GM23248 (cell line): ENCODE measurements at regions not wholly inside any gene's neighbourhood (a gene's known extent, or its start where the extent isn't known, plus 50 kb on each side); places are given as distances from the start of the nearest gene placed in this dataset.

ENCODE experiments used
- DNase-seq: peaks from one replicate; pipeline ENCODE4 v3.0.0-alpha.2; 2015
- H2AFZ ChIP-seq: fragments of 200-600 bp; sonication (generic); 2 replicates; pipeline ENCODE4 v1.6.1; 2016; ENCODE audit warnings: antibody characterized with exemption
- H3F3A ChIP-seq: fragments of 200-600 bp; sonication (generic); 2 replicates; pipeline ENCODE4 v1.6.1; 2016; ENCODE audit warnings: mild to moderate bottlenecking, antibody characterized with exemption, mixed run types; ENCODE audit not compliant: insufficient read depth
- H3K27ac ChIP-seq: fragments of 200-600 bp; sonication (generic); 2 replicates; pipeline ENCODE4 v1.5.1; 2016; ENCODE audit warnings: mild to moderate bottlenecking
- H3K27me3 ChIP-seq: fragments of 200-600 bp; sonication (generic); replicated peaks from 2 replicates; pipeline ENCODE4 v1.6.1; 2016; ENCODE audit warnings: mild to moderate bottlenecking; ENCODE audit not compliant: insufficient read depth
- H3K36me3 ChIP-seq: fragments of 200-600 bp; sonication (generic); 2 replicates; pipeline ENCODE4 v1.6.1; 2016; ENCODE audit warnings: low read depth, mild to moderate bottlenecking
- H3K4me1 ChIP-seq: fragments of 200-600 bp; sonication (generic); 2 replicates; pipeline ENCODE4 v1.6.1; 2016; ENCODE audit warnings: mild to moderate bottlenecking; ENCODE audit not compliant: insufficient read depth
- H3K4me2 ChIP-seq: fragments of 200-600 bp; sonication (generic); one replicate; pipeline ENCODE4 v1.6.1; 2016; ENCODE audit warnings: mild to moderate bottlenecking; ENCODE audit not compliant: unreplicated experiment
- H3K4me3 ChIP-seq: fragments of 200-600 bp; sonication (generic); 2 replicates; pipeline ENCODE4 v1.5.1; 2016; ENCODE audit warnings: mild to moderate bottlenecking
- H3K79me2 ChIP-seq: fragments of 200-600 bp; sonication (generic); 2 replicates; pipeline ENCODE4 v1.6.1; 2016; ENCODE audit warnings: mild to moderate bottlenecking; ENCODE audit not compliant: insufficient read depth
- H3K9ac ChIP-seq: fragments of 200-600 bp; sonication (generic); 2 replicates; pipeline ENCODE4 v1.6.1; 2016; ENCODE audit warnings: mild to moderate bottlenecking
- H3K9me2 ChIP-seq: fragments of 200-600 bp; sonication (generic); 2 replicates; pipeline ENCODE4 v1.6.1; 2016; ENCODE audit warnings: mixed run types, mild to moderate bottlenecking, moderate library complexity; ENCODE audit not compliant: insufficient read depth
- H3K9me3 ChIP-seq: fragments of 200-600 bp; sonication (generic); one replicate; pipeline ENCODE4 v1.6.1; 2017; ENCODE audit warnings: low read depth
- H4K20me1 ChIP-seq: fragments of 200-600 bp; sonication (generic); 2 replicates; pipeline ENCODE4 v1.6.0; 2016; ENCODE audit not compliant: insufficient read depth
- EZH2 ChIP-seq: fragments of 200-600 bp; sonication (generic); IDR thresholded peaks from 2 replicates; pipeline ENCODE4 v1.6.1; 2018; ENCODE audit warnings: antibody characterized with exemption, mild to moderate bottlenecking; ENCODE audit not compliant: insufficient read depth, poor library complexity, severe bottlenecking
- EZH2phosphoT487 ChIP-seq: fragments of 200-600 bp; sonication (generic); IDR thresholded peaks from 2 replicates; pipeline ENCODE4 v1.6.1; 2018; ENCODE audit warnings: antibody characterized with exemption, moderate library complexity, mild to moderate bottlenecking, low read depth; ENCODE audit not compliant: insufficient read depth
- WGBS, 2 experiments: methylation state at CpG; one replicate each; pipeline ENCODE4 v1.1.6; 2015 to 2017; ENCODE audit warnings: low lambda C conversion rate in 2 of 2, low coverage in 1 of 2; ENCODE audit errors: missing lambda C conversion rate in 2 of 2; 5-methylcytosine and 5-hydroxymethylcytosine counted together
- in situ Hi-C: fragments of 300-500 bp; cut with MboI; formaldehyde crosslinking; loops from 2 replicates; pipeline ENCODE4 v1.15.0; 2020

- Histone ChIP-seq H2AFZ (no peak overlapping the region), H3K9me3 (peaks cover 8% of the 10 kb centered on the region), H3K27ac (no peak overlapping the region), H3K27me3 (no peaks in the 10 kb centered on the region), H3K79me2 (no peaks in the 10 kb centered on the region), H3K9me2 (no peaks in the 10 kb centered on the region), H4K20me1 (no peaks in the 10 kb centered on the region), H3K4me1 (no peaks in the 10 kb centered on the region), H3K4me3 (no peak overlapping the region), H3K36me3 (no peaks in the 10 kb centered on the region), H3K9ac (no peak overlapping the region), H3F3A (no peaks in the 10 kb centered on the region), H3K4me2 (no peak overlapping the region)
- no peak for TF ChIP-seq EZH2
- TF ChIP-seq EZH2phosphoT487, result no peak
- in situ Hi-C loops, result no loop called here
- 80 to 81% methylated on average over 12 of the region's 12 CpGs for WGBS, 2 experiments
- no peak for DNase-seq
Observed at GRCh38 chr6:105667056-105667455, 264.2 kb upstream of the PREP start.

GRCh38 chr6:105664931-105665330, 262.0 kb upstream of the PREP start:
- Histone ChIP-seq H2AFZ (no peak overlapping the region), H3K79me2 (no peaks in the 10 kb centered on the region), H3K9me3 (peaks cover 8% of the 10 kb centered on the region), H4K20me1 (no peaks in the 10 kb centered on the region), H3K27me3 (no peaks in the 10 kb centered on the region), H3K9me2 (no peaks in the 10 kb centered on the region), H3K4me3 (no peak overlapping the region), H3K9ac (no peak overlapping the region), H3K4me1 (no peaks in the 10 kb centered on the region), H3K27ac (no peak overlapping the region), H3F3A (no peaks in the 10 kb centered on the region), H3K4me2 (no peak overlapping the region), H3K36me3 (no peaks in the 10 kb centered on the region)
- 65 to 74% methylated on average over 2 of the region's 2 CpGs for WGBS, 2 experiments
- no peak for DNase-seq
- TF ChIP-seq EZH2phosphoT487 (no peak), EZH2 (no peak)
- in situ Hi-C loops, result no loop called here

- H4K20me1 ChIP-seq, result no peaks in the 10 kb centered on the region
- 84% methylated on average over 2 of the region's 2 CpGs for WGBS, 2 experiments
- H3K27me3 ChIP-seq, result no peaks in the 10 kb centered on the region
- no peak overlapping the region for H3K4me3 ChIP-seq
- H3K9me2 ChIP-seq, result no peaks in the 10 kb centered on the region
- H3K79me2 ChIP-seq, result no peaks in the 10 kb centered on the region
- H3K4me2 ChIP-seq, result no peak overlapping the region
- no peak overlapping the region for H2AFZ ChIP-seq
- H3K4me1 ChIP-seq, result no peaks in the 10 kb centered on the region
- TF ChIP-seq EZH2, result no peak
- no peak for TF ChIP-seq EZH2phosphoT487
- no peak overlapping the region for H3K27ac ChIP-seq
- H3F3A ChIP-seq, result no peaks in the 10 kb centered on the region
- no peak overlapping the region for H3K9ac ChIP-seq
- no peak for DNase-seq
- no peaks in the 10 kb centered on the region for H3K9me3 ChIP-seq
- in situ Hi-C loops, result no loop called here
- H3K36me3 ChIP-seq, result no peaks in the 10 kb centered on the region
Observed at GRCh38 chr6:105651969-105652368, 249.1 kb upstream of the PREP start.

- no peak overlapping the region for H2AFZ ChIP-seq
- H3K27me3 ChIP-seq, result no peaks in the 10 kb centered on the region
- H3K4me3 ChIP-seq, result no peak overlapping the region
- no peaks in the 10 kb centered on the region for H3K4me1 ChIP-seq
- H3K9me3 ChIP-seq, result no peaks in the 10 kb centered on the region
- TF ChIP-seq EZH2, result no peak
- no peak for TF ChIP-seq EZH2phosphoT487
- H3K9me2 ChIP-seq, result no peaks in the 10 kb centered on the region
- H3K79me2 ChIP-seq, result no peaks in the 10 kb centered on the region
- no peaks in the 10 kb centered on the region for H4K20me1 ChIP-seq
- no peaks in the 10 kb centered on the region for H3F3A ChIP-seq
- no peak overlapping the region for H3K4me2 ChIP-seq
- DNase-seq, result no peak
- H3K9ac ChIP-seq, result no peak overlapping the region
- 86 to 89% methylated on average over 1 of the region's 1 CpG for WGBS, 2 experiments
- no peaks in the 10 kb centered on the region for H3K36me3 ChIP-seq
- H3K27ac ChIP-seq, result no peak overlapping the region
- in situ Hi-C loops, result no loop called here
Observed at GRCh38 chr6:105650347-105650746, 247.5 kb upstream of the PREP start.

GRCh38 chr6:105649192-105649591, 246.3 kb upstream of the PREP start:
- H3K4me3 ChIP-seq, result no peak overlapping the region
- no peak overlapping the region for H2AFZ ChIP-seq
- TF ChIP-seq EZH2 (no peak), EZH2phosphoT487 (no peak)
- no peaks in the 10 kb centered on the region for H3F3A ChIP-seq
- no peaks in the 10 kb centered on the region for H3K27me3 ChIP-seq
- in situ Hi-C loops, result no loop called here
- no peaks in the 10 kb centered on the region for H4K20me1 ChIP-seq
- no peaks in the 10 kb centered on the region for H3K79me2 ChIP-seq
- WGBS, 2 experiments, result 96 to 100% methylated on average over 1 of the region's 1 CpG
- H3K9me3 ChIP-seq, result no peaks in the 10 kb centered on the region
- H3K4me1 ChIP-seq, result no peaks in the 10 kb centered on the region
- H3K9me2 ChIP-seq, result no peaks in the 10 kb centered on the region
- H3K36me3 ChIP-seq, result no peaks in the 10 kb centered on the region
- no peak overlapping the region for H3K27ac ChIP-seq
- DNase-seq, result no peak
- H3K9ac ChIP-seq, result no peak overlapping the region
- no peak overlapping the region for H3K4me2 ChIP-seq
